Naive thymus-derived CD4-positive, alpha-beta T cell (primary cell): ENCODE measurements at regions not wholly inside any gene's neighbourhood (a gene's known extent, or its start where the extent isn't known, plus 50 kb on each side); places are given as distances from the start of the nearest gene placed in this dataset.

Experiments
- ATAC-seq: fragments of 150-1000 bp; cut with Tn5 transposase; 2 replicates; pipeline ENCODE4 v1.10.0; 2021; ENCODE audit warnings: mild to moderate bottlenecking, moderate library complexity
- CTCF ChIA-PET: fragments of 350-600 bp; sonication (Branson Sonifier 250); formaldehyde crosslinking; loops from one replicate; lab custom pipeline; 2021; ENCODE audit warnings: antibody characterized with exemption; lab: Charles Lee
- POLR2A ChIA-PET: fragments of 350-600 bp; sonication (Branson Sonifier 250); formaldehyde crosslinking; loops from one replicate; lab custom pipeline; 2021; ENCODE audit warnings: antibody characterized with exemption, inconsistent platforms; lab: Charles Lee
- DNase-seq, 9 donors: peaks; one replicate each; pipeline versions ENCODE4 v3.0.0 to v3.0.0-alpha.2; 2020 to 2022; ENCODE audit warnings: mixed read lengths in 1 of 9
- H3K27ac ChIP-seq: one replicate; pipeline ENCODE4 v1.7.0; 2013; ENCODE audit warnings: mild to moderate bottlenecking, low read depth, low read length, moderate library complexity
- H3K27me3 ChIP-seq, 2 donors: one replicate each; pipeline ENCODE4 v1.7.0; 2013; ENCODE audit warnings: low read length in 2 of 2, mild to moderate bottlenecking in 2 of 2, moderate library complexity in 2 of 2; ENCODE audit not compliant: control insufficient read depth in 2 of 2, insufficient read depth in 2 of 2
- H3K36me3 ChIP-seq, 3 experiments: 1 replicate in 2 of 3; 2 replicates in 1 of 3; pipeline ENCODE4 v1.7.0; 2013; ENCODE audit warnings: low read length in 3 of 3, mild to moderate bottlenecking in 3 of 3, moderate library complexity in 1 of 3; ENCODE audit not compliant: insufficient read depth in 3 of 3, control insufficient read depth in 2 of 3
- H3K4me1 ChIP-seq, 2 donors: one replicate each; pipeline ENCODE4 v1.7.0; 2013; ENCODE audit warnings: low read length in 2 of 2, mild to moderate bottlenecking in 2 of 2, moderate library complexity in 1 of 2; ENCODE audit not compliant: control insufficient read depth in 2 of 2, insufficient read depth in 2 of 2
- H3K4me3 ChIP-seq: 2 replicates; pipeline ENCODE4 v1.7.0; 2013; ENCODE audit warnings: mild to moderate bottlenecking, low read length
- H3K9me3 ChIP-seq, 3 experiments: 1 replicate in 2 of 3; 2 replicates in 1 of 3; pipeline ENCODE4 v1.7.0; 2013; ENCODE audit warnings: low read length in 3 of 3; ENCODE audit not compliant: control insufficient read depth in 2 of 3
- H3K27ac Mint-ChIP-seq, 9 donors: one replicate each; pipeline ENCODE4 v1.8.0; 2020 to 2022; ENCODE audit warnings: mixed read lengths in 9 of 9, mild to moderate bottlenecking in 8 of 9, moderate library complexity in 5 of 9, inconsistent platforms in 2 of 9
- H3K27me3 Mint-ChIP-seq, 5 donors: one replicate each; pipeline ENCODE4 v1.8.0; 2021 to 2022; ENCODE audit warnings: mixed read lengths in 5 of 5, mild to moderate bottlenecking in 1 of 5
- H3K36me3 Mint-ChIP-seq, 5 donors: one replicate each; pipeline ENCODE4 v1.8.0; 2020 to 2022; ENCODE audit warnings: mixed read lengths in 5 of 5, mild to moderate bottlenecking in 3 of 5, inconsistent platforms in 1 of 5
- H3K4me1 Mint-ChIP-seq, 7 donors: one replicate each; pipeline ENCODE4 v1.8.0; 2020 to 2022; ENCODE audit warnings: mixed read lengths in 7 of 7, mild to moderate bottlenecking in 3 of 7, inconsistent platforms in 1 of 7
- H3K4me3 Mint-ChIP-seq, 10 donors: one replicate each; pipeline ENCODE4 v1.8.0; 2020 to 2022; ENCODE audit warnings: mild to moderate bottlenecking in 10 of 10, mixed read lengths in 10 of 10, moderate library complexity in 6 of 10, inconsistent platforms in 2 of 10
- H3K9me3 Mint-ChIP-seq, 11 donors: one replicate each; pipeline ENCODE4 v1.8.0; 2020 to 2022; ENCODE audit warnings: mixed read lengths in 11 of 11, mild to moderate bottlenecking in 4 of 11, inconsistent platforms in 1 of 11, moderate library complexity in 1 of 11
- intact Hi-C, 2 donors: fragments of 100-400 bp; cut with micrococcal nuclease; formaldehyde crosslinking; loops; one replicate each; pipeline ENCODE4 v1.15.1; 2023

DNA sequence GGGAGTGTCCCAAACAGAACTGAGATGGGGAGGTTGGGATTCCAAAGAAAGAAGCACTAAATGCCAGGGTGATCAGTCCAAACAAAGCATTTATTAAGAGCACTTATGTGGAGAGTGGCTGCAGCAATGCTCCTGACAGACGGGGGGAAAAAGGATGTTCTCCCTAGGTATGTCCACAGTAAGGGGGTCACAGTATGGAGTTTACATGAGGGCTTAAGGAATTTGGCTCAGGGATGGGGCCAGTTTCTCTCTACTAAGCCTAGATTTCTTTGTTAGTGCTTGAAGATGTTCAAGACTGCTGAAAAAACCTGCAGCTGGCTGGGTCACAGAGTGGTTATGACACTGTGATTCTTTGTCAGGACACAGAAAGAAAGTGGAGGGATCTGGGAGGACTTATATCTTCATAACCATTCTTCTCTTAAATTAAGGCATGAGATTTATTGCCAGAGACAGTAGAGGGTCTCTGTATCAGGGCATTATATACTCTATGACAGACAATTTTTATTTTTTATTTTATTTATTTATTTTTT is 1468.0 kb downstream of the C4orf33 start:
- intact Hi-C loops: no loop called here
- Mint-ChIP-seq H3K36me3 (no peaks in the 10 kb centered on the region), H3K4me3 (no peak overlapping the region), H3K9me3 (peaks cover 0 to 14% (median 4%) of the 10 kb centered on the region in 11 donors), H3K27me3 (no peaks in the 10 kb centered on the region), H3K27ac (no peak overlapping the region), H3K4me1 (no peaks in the 10 kb centered on the region)
- no peaks in the 10 kb centered on the region for H3K9me3 ChIP-seq
- no peaks in the 10 kb centered on the region for H3K36me3 ChIP-seq
- H3K27me3 ChIP-seq: no peaks in the 10 kb centered on the region
- ChIA-PET CTCF (no interaction called here), POLR2A (no interaction called here)
- no peak for DNase-seq
- no peaks in the 10 kb centered on the region for H3K4me1 ChIP-seq
- H3K27ac ChIP-seq: no peak overlapping the region
- H3K4me3 ChIP-seq: no peak overlapping the region
- no peak for ATAC-seq

DNA sequence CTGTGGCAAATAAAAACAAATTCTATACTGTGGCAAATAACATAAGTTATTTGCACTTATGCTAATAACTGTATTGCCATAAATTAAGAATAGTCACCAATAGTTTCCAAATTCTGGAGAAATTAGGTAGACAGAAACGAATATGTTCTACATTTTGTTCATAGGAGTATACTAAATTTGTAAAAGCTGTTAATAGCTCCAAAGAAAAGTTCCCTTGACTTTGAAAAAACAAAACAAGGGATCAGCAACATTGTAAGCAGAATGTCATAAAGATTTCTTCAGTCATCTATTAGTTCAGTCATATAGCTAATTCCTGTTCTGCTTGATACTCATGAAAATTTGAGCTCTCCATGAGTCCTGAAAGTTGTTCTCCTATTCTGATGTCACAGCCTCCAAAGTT is 1472.8 kb downstream of the C4orf33 start:
- H3K27me3 Mint-ChIP-seq: no peaks in the 10 kb centered on the region
- Histone ChIP-seq H3K36me3 (no peaks in the 10 kb centered on the region), H3K27me3 (no peaks in the 10 kb centered on the region), H3K27ac (no peak overlapping the region), H3K4me3 (no peak overlapping the region), H3K4me1 (no peaks in the 10 kb centered on the region), H3K9me3 (no peaks in the 10 kb centered on the region)
- no peak overlapping the region for H3K4me3 Mint-ChIP-seq
- no peak for DNase-seq
- ATAC-seq: no peak
- H3K36me3 Mint-ChIP-seq: no peaks in the 10 kb centered on the region
- H3K27ac Mint-ChIP-seq: no peak overlapping the region
- ChIA-PET POLR2A (no interaction called here), CTCF (no interaction called here)
- peaks cover 0 to 14% (median 2%) of the 10 kb centered on the region in 11 donors for H3K9me3 Mint-ChIP-seq
- H3K4me1 Mint-ChIP-seq: no peaks in the 10 kb centered on the region
- intact Hi-C loops: no loop called here

DNA sequence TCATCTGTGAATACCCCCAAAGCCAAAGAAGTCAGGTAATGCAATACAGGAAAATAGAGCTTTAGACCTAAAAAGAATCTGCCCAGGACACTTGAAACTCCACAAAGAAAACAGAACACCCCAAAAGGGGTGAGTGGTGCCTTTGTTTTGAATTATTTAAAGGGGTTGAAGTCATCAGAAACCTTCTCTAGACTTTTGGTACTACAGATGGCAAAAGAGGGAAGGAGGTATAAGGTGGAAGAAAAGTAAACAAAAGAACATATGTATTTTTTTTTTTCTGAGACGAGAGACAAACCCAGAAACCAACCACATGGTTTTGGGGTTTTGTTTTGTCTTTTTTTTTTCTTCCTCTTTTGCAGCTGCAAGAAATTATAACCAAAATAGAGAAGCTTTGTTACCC is 1477.8 kb downstream of the C4orf33 start:
- Mint-ChIP-seq H3K4me1 (no peaks in the 10 kb centered on the region), H3K9me3 (peaks cover 0 to 14% (median 4%) of the 10 kb centered on the region in 11 donors), H3K36me3 (no peaks in the 10 kb centered on the region), H3K4me3 (no peak overlapping the region), H3K27me3 (no peaks in the 10 kb centered on the region), H3K27ac (no peak overlapping the region)
- Histone ChIP-seq H3K4me1 (no peaks in the 10 kb centered on the region), H3K9me3 (no peaks in the 10 kb centered on the region), H3K36me3 (no peaks in the 10 kb centered on the region), H3K27me3 (no peaks in the 10 kb centered on the region), H3K4me3 (no peak overlapping the region), H3K27ac (no peak overlapping the region)
- intact Hi-C loops: no loop called here
- ATAC-seq: no peak
- CTCF ChIA-PET: no interaction called here
- no peak for DNase-seq
- POLR2A ChIA-PET: no interaction called here

DNA sequence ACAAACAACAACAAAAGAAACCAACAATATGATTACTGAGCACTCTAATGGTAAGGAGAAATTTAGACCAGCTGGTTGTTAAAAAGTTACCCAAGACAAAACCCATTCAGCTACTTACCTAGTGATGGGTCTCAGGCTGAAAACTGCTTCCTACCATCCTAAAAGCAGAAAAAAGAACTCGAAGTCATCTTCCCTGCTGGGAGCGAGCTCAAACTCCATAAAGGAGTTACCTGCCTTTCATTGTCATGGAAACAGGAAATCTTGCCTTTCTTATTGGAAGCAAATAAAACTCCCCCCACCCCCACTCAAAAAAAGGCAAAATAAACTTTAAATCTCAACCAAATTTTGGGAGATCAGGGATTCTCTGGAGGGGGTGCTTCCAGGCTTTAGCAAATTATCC is 1478.3 kb downstream of the C4orf33 start:
- Histone ChIP-seq H3K27ac (no peak overlapping the region), H3K4me1 (no peaks in the 10 kb centered on the region), H3K4me3 (no peak overlapping the region), H3K36me3 (no peaks in the 10 kb centered on the region), H3K9me3 (no peaks in the 10 kb centered on the region), H3K27me3 (no peaks in the 10 kb centered on the region)
- ATAC-seq (no peak), DNase-seq (no peak)
- H3K27me3 Mint-ChIP-seq: no peaks in the 10 kb centered on the region
- H3K27ac Mint-ChIP-seq: no peak overlapping the region
- H3K4me1 Mint-ChIP-seq: no peaks in the 10 kb centered on the region
- intact Hi-C loops: no loop called here
- ChIA-PET POLR2A (interaction anchor here (0.6 kb wide), 1 partner anchor 125 kb away, joined by 4 read pairs; no protein-coding TSS in a partner anchor), CTCF (no interaction called here)
- H3K4me3 Mint-ChIP-seq: no peak overlapping the region
- peaks cover 0 to 14% (median 4%) of the 10 kb centered on the region in 11 donors for H3K9me3 Mint-ChIP-seq
- no peaks in the 10 kb centered on the region for H3K36me3 Mint-ChIP-seq

DNA sequence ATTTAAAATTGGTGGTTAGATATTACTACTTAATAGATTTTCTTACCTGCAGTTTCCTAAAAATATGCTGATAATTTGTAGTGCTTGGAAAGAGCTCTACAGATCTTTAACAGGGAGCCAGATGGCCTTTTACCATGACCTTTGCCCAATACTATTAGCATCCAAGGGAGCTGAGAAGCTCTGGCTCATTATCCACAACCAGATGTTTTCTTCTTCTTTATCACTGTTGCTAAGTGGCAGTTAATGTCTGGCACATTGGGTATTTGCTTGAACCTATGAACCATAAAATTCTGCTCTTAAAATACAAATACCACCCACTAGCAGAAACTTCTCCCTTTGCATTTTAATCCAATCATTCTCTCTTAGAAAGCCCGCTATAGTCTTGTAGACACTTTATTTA is 1480.3 kb downstream of the C4orf33 start:
- ATAC-seq (no peak), DNase-seq (no peak)
- Mint-ChIP-seq H3K9me3 (peaks cover 0 to 19% (median 4%) of the 10 kb centered on the region in 11 donors), H3K4me3 (no peak overlapping the region), H3K27me3 (no peaks in the 10 kb centered on the region), H3K4me1 (no peaks in the 10 kb centered on the region), H3K36me3 (no peaks in the 10 kb centered on the region), H3K27ac (no peak overlapping the region)
- no peak overlapping the region for H3K4me3 ChIP-seq
- H3K9me3 ChIP-seq: no peaks in the 10 kb centered on the region
- no peaks in the 10 kb centered on the region for H3K4me1 ChIP-seq
- ChIA-PET CTCF (no interaction called here), POLR2A (no interaction called here)
- intact Hi-C loops: no loop called here
- H3K36me3 ChIP-seq: no peaks in the 10 kb centered on the region
- no peak overlapping the region for H3K27ac ChIP-seq
- H3K27me3 ChIP-seq: no peaks in the 10 kb centered on the region

DNA sequence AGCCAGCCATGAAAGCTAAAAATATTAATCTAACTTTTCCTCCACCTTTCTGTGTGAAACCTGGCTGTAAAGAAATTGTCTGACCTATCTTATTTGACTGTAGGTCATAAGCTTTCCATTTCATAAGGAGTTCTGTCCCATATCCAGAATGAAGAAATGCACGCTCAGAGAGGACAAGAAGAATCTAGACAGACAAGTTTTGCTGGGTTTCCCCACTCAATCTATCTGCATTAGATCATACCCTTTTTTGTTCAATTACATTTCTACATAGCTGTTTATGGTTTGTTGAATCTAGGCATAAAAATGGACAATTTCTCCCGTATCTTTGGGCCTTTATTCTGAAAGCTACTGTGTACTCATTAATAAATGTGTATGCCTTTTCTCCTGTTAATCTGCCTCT is 1495.1 kb downstream of the C4orf33 start:
- intact Hi-C loops: no loop called here
- ATAC-seq (no peak), DNase-seq (no peak)
- H3K9me3 Mint-ChIP-seq: peaks cover 0 to 13% (median 4%) of the 10 kb centered on the region in 11 donors
- no peak overlapping the region for H3K4me3 Mint-ChIP-seq
- ChIA-PET POLR2A (no interaction called here), CTCF (no interaction called here)
- Histone ChIP-seq H3K27ac (no peak overlapping the region), H3K9me3 (no peaks in the 10 kb centered on the region), H3K36me3 (no peaks in the 10 kb centered on the region), H3K4me3 (no peak overlapping the region), H3K27me3 (no peaks in the 10 kb centered on the region), H3K4me1 (no peaks in the 10 kb centered on the region)
- H3K27me3 Mint-ChIP-seq: no peaks in the 10 kb centered on the region
- no peak overlapping the region for H3K27ac Mint-ChIP-seq
- no peaks in the 10 kb centered on the region for H3K4me1 Mint-ChIP-seq
- H3K36me3 Mint-ChIP-seq: no peaks in the 10 kb centered on the region

DNA sequence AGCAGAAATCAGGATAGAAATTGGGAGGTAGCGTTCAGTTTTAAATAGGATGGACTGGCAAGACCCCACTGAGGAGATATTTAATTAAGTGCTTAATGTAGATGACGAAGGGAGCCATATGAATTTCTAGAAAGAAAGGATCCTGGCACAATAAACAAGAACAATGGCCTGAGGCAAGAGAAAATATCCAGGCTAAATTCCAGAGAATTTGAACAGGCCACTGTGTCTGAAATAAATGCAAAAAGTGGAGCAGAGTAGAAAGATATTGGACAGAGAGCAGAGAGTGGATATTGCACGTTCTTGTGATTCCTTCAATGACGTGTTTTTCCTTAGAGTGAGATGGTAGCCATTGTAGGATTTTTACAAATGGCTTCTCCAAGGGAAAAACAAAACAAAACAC is 1504.8 kb downstream of the C4orf33 start:
- no peaks in the 10 kb centered on the region for H3K9me3 ChIP-seq
- POLR2A ChIA-PET: no interaction called here

More for the DNA sequence above, 1504.8 kb downstream of the C4orf33 start:
- H3K4me3 Mint-ChIP-seq: no peak overlapping the region
- no peak for ATAC-seq
- CTCF ChIA-PET: no interaction called here
- no peaks in the 10 kb centered on the region for H3K27me3 ChIP-seq
- intact Hi-C loops: no loop called here
- H3K27me3 Mint-ChIP-seq: no peaks in the 10 kb centered on the region
- no peaks in the 10 kb centered on the region for H3K4me1 Mint-ChIP-seq
- no peak overlapping the region for H3K4me3 ChIP-seq
- no peaks in the 10 kb centered on the region for H3K36me3 ChIP-seq
- no peak overlapping the region for H3K27ac Mint-ChIP-seq
- no peak overlapping the region for H3K27ac ChIP-seq
- no peaks in the 10 kb centered on the region for H3K4me1 ChIP-seq
- no peak for DNase-seq
- H3K36me3 Mint-ChIP-seq: no peaks in the 10 kb centered on the region
- H3K9me3 Mint-ChIP-seq: peaks cover 0 to 23% (median under 1%) of the 10 kb centered on the region in 11 donors
